Right forelimb (tissue), 1 donor: ENCODE measurements at regions not wholly inside any gene's neighbourhood (a gene's known extent, or its start where the extent isn't known, plus 50 kb on each side); places are given as distances from the start of the nearest gene placed in this dataset.
"Not testable (repeated sequence)": the region's sequence is repeated elsewhere in the genome, so short reads cannot be mapped to it uniquely, and the experiment has no call there.

ENCODE experiments used
- DNase-seq: peaks from one replicate; pipeline ENCODE4 v3.0.0-alpha.2; 2018

DNA sequence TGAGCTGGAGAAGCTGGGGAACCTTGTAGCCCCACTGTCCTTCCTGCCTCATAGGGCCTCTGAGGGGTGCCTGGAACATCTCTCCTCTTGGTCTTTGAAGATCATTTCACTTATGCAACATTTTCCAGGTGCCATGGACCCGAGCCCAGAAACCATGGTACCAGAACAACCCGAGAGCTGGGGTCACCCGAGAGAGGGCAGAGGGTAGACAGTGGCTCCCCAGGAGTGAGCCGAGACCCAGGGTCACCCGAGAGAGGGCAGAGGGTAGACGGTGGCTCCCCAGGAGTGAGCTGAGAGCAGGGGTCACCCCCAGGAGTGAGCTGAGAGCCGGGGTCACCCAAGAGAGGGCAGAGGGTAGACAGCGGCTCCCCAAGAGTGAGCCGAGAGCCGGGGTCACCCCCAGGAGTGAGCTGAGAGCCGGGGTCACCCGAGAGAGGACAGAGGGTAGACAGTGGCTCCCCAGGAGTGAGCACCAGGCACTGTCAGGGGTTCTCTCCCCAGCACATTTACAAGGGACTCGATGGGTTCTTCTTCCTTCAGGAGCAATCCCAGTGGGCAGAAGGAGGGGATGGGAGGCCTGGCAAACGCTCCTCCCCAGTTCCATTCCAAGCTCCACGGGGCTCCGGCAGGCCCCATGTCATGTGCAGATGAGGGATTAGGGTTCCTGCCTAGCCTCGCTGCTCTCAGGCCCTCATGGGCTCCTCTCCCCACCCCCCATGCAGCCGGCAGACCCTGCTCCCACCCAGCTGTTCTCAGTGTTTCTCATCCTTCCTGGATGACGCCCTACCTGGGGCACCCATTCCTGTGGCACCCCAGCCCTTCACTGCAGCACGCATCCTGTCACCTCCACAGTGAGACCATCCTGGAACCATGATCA, 163.5 kb downstream of the RTP5 start:
- DNase-seq = no peak

- DNase-seq = no peak
Measured at GRCh38 chr2:242034138-242034537, 164.6 kb downstream of the RTP5 start.

DNA sequence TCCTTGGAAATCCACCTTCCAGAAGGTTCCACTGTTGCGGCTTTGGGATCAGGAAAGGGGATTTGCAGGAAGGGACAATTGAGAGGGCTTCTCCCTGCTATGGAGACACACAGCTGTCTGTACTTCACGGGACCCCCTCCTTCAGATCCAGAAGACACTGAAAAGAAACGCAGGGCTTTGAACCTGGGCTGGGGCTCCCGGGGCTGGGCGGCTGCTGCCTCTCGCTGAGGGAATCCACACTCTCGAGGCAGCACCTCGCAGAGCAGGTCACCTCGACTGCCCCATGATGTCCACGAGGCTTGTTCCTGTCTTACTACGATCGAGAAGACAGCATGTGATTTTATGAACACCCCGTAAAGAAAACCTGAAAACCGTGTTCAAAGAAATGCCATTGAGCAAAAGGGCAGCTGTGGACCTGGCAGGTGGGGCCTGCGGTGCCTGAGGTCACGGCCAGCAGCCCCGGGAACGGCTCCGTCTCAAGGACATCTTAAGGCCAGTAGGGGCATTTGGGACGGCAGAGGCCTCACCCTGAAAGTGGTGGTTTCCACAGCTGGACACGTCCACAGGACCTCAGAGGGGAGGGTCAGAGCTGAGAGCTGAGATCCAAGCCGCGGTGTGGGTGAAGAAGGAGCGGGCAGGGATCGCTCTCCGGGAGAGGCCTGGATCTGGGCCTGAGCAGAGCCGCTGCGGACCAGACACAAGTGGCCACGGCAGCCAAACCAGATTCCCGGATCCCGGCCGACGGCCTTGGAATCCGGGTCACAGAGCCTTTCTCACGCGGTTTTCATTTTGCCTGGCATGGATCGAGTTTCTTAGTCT, 165.7 kb downstream of the RTP5 start:
- DNase-seq = no peak

GRCh38 chr2:242035858-242036652, 166.5 kb downstream of the RTP5 start:
- no peak for DNase-seq

GRCh38 chr2:242036653-242036950, 167.1 kb downstream of the RTP5 start:
- no peak for DNase-seq

DNA sequence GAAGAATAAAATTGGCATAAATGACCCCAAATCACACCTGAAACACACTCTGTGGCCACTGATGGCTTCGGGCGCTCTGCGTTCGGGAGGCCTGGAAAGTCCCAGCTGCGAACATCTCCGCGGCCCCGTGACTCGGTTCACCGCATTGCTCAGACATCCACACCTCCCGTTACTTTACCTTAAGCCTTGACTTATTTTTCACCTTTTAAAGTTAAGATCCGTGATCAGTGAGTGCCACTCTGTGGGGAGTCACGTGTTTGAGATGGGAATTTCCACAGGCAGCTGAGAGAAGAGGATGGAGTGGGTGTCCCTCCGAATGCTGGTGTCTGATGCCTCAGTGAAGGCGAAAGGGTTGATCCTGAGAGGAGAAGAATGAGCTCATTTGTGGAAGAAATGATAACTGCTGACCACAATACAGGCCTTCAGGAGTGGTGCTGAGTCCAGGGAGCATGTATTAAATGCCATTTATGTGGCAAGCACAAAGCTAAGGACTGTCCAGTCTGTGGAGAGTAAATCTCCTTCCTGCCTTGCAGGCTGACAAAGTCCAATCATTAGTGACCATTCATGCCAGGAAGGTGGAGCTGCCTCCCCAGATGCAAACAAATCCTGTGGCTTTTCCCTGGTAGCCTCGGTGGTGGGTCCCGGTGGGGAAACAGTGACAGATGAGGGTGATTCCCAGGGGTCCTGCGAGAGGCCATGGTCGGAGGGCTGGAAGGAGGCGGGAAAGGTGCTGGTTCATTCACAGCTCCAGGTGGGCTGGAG, 168.8 kb downstream of the RTP5 start:
- DNase-seq = no peak

GRCh38 chr2:242038928-242039341, 169.4 kb downstream of the RTP5 start:
- no peak for DNase-seq

- no peak for DNase-seq
Measured at GRCh38 chr2:242040303-242040655, 170.8 kb downstream of the RTP5 start.

GRCh38 chr2:242040681-242041080, 171.2 kb downstream of the RTP5 start:
- no peak for DNase-seq

GRCh38 chr2:242041816-242042215, 172.3 kb downstream of the RTP5 start:
- no peak for DNase-seq

GRCh38 chr2:242043538-242044312, 174.2 kb downstream of the RTP5 start:
- DNase-seq = no peak

- no peak for DNase-seq
Measured at GRCh38 chr2:242044313-242044590, 174.7 kb downstream of the RTP5 start.

GRCh38 chr2:242045596-242046144, 176.1 kb downstream of the RTP5 start:
- not testable (repeated sequence) for DNase-seq

GRCh38 chr2:242046206-242046826, 176.8 kb downstream of the RTP5 start:
- no peak for DNase-seq

GRCh38 chr2:242047963-242048362, 178.4 kb downstream of the RTP5 start:
- DNase-seq = no peak

DNA sequence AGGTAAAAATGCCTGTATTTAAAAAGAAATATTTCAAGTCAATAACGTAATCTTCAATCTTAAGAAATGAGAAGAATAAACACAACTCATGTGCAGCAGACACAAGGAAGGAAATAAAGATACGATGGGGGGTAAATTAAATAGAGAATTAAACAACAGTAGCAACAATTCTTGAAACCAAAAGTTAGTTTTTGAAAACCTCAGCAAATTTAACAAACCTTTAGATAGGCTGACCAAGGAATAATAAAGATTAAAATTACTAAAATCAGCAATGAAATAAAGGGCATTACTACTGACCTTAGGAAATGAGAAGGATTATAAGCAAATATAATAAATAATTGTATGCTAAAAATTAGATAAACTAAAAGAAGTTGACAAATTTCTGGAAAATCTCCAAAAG, 178.9 kb downstream of the RTP5 start:
- no peak for DNase-seq

DNA sequence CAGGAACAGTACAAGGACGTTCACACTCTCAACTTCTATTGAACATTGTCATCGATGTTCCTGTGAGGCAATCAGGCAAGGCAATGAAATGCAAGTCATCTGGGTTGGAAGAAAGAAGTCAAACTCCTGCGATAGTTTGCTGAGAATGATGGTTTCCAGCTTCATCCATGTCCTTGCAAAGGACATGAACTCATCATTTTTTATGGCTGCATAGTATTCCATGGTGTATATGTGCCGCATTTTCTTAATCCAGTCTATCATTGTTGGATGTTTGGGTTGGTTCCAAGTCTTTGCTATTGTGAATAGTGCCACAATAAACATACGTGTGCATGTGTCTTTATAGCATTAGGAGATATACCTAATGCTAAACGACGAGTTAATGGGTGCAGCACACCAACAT, 180.0 kb downstream of the RTP5 start:
- not testable (repeated sequence) for DNase-seq

DNA sequence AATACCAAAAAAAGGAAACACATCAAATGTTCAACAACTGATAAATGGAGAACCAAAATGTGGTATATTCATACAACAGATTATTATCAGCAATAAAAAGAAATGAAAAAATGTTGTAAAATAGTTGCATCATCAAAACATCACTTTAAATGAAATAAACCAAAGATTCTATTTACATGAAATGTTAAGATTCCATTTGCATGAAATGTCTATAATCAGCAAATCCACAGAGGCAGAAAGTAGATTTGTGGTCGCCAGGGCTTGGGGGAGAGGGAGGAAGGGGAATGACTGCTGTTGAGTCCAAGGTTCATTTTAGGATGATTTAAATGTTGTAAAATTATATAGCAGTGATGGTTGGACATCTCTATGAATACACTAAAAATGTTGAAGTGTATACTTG, 181.9 kb downstream of the RTP5 start:
- DNase-seq = no peak

DNA sequence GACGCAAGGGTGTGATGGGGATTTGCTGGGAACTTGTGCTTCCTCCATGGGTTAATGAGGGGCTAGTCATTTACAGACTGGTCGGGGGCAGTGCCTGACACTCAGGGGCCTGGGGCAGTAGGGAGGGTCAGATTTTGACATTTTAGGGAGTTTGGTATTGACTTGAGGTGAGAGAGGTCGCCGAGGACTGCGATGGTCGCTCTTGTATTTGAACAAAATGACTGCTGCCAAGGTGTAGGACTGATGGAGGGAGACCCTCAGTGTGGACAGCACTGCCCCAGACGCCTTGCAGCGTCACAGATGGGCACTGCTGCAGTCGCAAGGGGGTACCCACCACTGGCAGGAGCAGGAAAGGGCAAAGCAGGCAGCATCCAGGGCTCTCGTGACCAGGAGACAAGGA, 182.9 kb downstream of the RTP5 start:
- no peak for DNase-seq

- DNase-seq = no peak
Measured at GRCh38 chr2:242053921-242054320, 184.4 kb downstream of the RTP5 start.

DNA sequence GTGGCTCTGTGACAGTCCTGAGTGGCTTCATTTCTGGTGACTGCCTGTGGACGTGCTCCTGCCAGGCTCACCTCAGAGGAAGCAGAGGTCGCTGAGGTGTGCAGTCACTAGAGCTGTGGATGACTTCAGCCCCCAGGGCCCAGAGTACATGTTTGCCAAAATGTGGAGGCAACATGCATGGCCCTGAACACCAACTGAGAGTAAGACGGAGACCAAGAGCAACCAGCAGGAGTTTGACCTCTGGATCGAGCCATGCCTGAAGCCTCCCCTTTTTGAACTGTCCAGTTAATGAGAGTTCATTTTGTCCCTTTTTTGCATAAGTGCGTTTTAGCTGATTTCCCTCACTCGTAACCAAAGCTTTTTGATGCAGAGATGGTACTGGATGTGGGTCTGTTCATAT, 184.9 kb downstream of the RTP5 start:
- DNase-seq = no peak
